Loucy (cell line): ENCODE measurements at regions not wholly inside any gene's neighbourhood (a gene's known extent, or its start where the extent isn't known, plus 50 kb on each side); places are given as distances from the start of the nearest gene placed in this dataset.
A peak's percentile ranks its signal among the peaks of the same experiment; 100 is the strongest.

Source experiments
- CTCF ChIP-seq: fragments of 200-600 bp; sonication (generic); conservative IDR thresholded peaks from 2 replicates; pipeline ENCODE4 v1.5.1; 2014; ENCODE audit warnings: mild to moderate bottlenecking, antibody characterized with exemption, low read length
- EZH2phosphoT487 ChIP-seq: fragments of 200-600 bp; IDR thresholded peaks from 2 replicates; pipeline ENCODE4 v1.6.1; 2018; ENCODE audit warnings: antibody characterized with exemption, mild to moderate bottlenecking, moderate library complexity, borderline replicate concordance

GRCh38 chr16:6081320-6081976, 983.9 kb upstream of the EEF2KMT start:
- TF ChIP-seq CTCF (peak; percentile 54), EZH2phosphoT487 (no peak)
